ENCODE measurements at regions not wholly inside any gene's neighbourhood (a gene's known extent, or its start where the extent isn't known, plus 50 kb on each side); places are given as distances from the start of the nearest gene placed in this dataset.

DNA sequence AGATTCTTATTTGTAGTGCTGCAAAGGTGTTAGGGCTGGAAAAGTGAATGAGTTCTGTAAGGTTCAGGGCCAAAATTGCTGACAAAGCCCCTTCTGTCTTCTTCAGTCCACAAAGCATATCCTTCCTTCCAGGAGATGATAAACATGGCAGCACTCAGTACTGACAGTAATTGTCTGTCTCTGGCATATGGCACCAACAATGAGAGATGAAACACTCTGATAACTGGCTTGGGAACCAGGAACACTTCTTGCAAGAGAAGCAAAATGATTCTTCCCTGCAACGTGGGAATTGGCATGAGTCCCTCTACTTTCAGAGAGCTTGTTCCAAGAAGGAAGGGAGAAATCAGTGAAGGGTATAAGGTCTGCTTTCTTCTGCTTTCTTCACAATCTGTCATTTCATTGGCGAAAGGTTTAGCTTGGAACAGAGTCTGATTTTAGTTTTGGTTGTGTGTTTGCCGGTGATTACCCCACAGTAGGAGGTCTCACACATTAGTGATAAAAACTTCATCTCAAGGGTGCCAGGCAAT, 963.3 kb downstream of the NLGN4X start:
- TF ChIP-seq, protein P1, sequence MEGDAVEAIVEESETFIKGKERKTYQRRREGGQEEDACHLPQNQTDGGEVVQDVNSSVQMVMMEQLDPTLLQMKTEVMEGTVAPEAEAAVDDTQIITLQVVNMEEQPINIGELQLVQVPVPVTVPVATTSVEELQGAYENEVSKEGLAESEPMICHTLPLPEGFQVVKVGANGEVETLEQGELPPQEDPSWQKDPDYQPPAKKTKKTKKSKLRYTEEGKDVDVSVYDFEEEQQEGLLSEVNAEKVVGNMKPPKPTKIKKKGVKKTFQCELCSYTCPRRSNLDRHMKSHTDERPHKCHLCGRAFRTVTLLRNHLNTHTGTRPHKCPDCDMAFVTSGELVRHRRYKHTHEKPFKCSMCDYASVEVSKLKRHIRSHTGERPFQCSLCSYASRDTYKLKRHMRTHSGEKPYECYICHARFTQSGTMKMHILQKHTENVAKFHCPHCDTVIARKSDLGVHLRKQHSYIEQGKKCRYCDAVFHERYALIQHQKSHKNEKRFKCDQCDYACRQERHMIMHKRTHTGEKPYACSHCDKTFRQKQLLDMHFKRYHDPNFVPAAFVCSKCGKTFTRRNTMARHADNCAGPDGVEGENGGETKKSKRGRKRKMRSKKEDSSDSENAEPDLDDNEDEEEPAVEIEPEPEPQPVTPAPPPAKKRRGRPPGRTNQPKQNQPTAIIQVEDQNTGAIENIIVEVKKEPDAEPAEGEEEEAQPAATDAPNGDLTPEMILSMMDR (IDR thresholded peaks at IDR 0.05) = no peak
- TF ChIP-seq POLR2A (IDR thresholded peaks at IDR 0.05) = no peak

All from sigmoid colon (tissue), 3 donors.